ENCODE measurements at regions not wholly inside any gene's neighbourhood (a gene's known extent, or its start where the extent isn't known, plus 50 kb on each side); places are given as distances from the start of the nearest gene placed in this dataset.

DNA sequence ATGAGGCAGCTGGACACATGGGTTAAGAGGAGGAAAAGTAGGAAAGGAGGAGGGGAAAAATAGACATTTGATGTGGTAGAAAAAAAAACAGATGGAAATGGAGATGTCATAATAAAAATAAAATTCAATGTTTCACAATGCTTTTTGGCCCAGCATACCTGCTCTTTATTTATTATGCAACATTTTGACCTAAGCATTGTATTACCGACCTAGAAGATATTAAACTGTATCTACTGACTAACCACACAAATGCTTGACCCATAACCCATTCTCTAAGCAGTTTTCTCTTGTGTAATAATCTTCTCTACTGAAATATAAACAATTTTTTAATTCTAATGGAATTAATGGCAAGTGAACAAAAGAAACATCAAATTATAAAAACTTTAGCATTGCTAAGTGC lies 362.3 kb downstream of the FBXO15 start:
- no peak overlapping the region for H3K27ac ChIP-seq
- WGBS, 2 donors, result 71 to 83% methylated on average over 1 of the region's 1 CpG
- H3K36me3 ChIP-seq, result no peaks in the 10 kb centered on the region
- intact Hi-C loops (cut with DNase I), result no loop called here
- no peaks in the 10 kb centered on the region for H3K4me1 ChIP-seq
- no peak overlapping the region for H3K4me3 ChIP-seq (replicated peaks in 1 of 3)
- H3K27me3 ChIP-seq, result no peaks in the 10 kb centered on the region
- no peaks in the 10 kb centered on the region for H3K9me3 ChIP-seq
- no peak for TF ChIP-seq CTCF (IDR thresholded peaks at IDR 0.05)
- no peak for TF ChIP-seq POLR2A (IDR thresholded peaks at IDR 0.05)
- no peak for DNase-seq

GRCh38 chr18:73784853-73785252 lies 362.8 kb downstream of the FBXO15 start:
- H3K27ac ChIP-seq, result no peak overlapping the region
- 71 to 83% methylated on average over 8 of the region's 8 CpGs for WGBS, 2 donors
- no peak for DNase-seq

GRCh38 chr18:73782405-73782804 lies 365.2 kb downstream of the FBXO15 start:
- TF ChIP-seq CTCF (IDR thresholded peaks at IDR 0.05) (no peak), POLR2A (IDR thresholded peaks at IDR 0.05) (no peak)
- no peaks in the 10 kb centered on the region for H3K9me3 ChIP-seq

More at GRCh38 chr18:73784853-73785252, 362.8 kb downstream of the FBXO15 start:
- H3K9me3 ChIP-seq, result no peaks in the 10 kb centered on the region
- no peaks in the 10 kb centered on the region for H3K4me1 ChIP-seq
- no peaks in the 10 kb centered on the region for H3K27me3 ChIP-seq
- no peaks in the 10 kb centered on the region for H3K36me3 ChIP-seq
- intact Hi-C loops (cut with DNase I), result no loop called here
- no peak overlapping the region for H3K4me3 ChIP-seq (replicated peaks in 1 of 3)
- no peak for TF ChIP-seq CTCF (IDR thresholded peaks at IDR 0.05)

GRCh38 chr18:73780218-73780617 lies 367.4 kb downstream of the FBXO15 start:
- Histone ChIP-seq H3K36me3 (no peaks in the 10 kb centered on the region), H3K9me3 (no peaks in the 10 kb centered on the region), H3K4me3 (replicated peaks in 1 of 3) (no peak overlapping the region), H3K27ac (no peak overlapping the region), H3K27me3 (no peaks in the 10 kb centered on the region), H3K4me1 (no peaks in the 10 kb centered on the region)
- 71 to 73% methylated on average over 7 of the region's 7 CpGs for WGBS, 2 donors
- DNase-seq, result no peak
- TF ChIP-seq CTCF (IDR thresholded peaks at IDR 0.05), result no peak
- intact Hi-C loops (cut with DNase I), result no loop called here

More at GRCh38 chr18:73782405-73782804, 365.2 kb downstream of the FBXO15 start:
- H3K4me3 ChIP-seq (replicated peaks in 1 of 3), result no peak overlapping the region
- H3K4me1 ChIP-seq, result no peaks in the 10 kb centered on the region
- intact Hi-C loops (cut with DNase I), result no loop called here
- H3K27ac ChIP-seq, result no peak overlapping the region
- WGBS, 2 donors, result 81 to 87% methylated on average over 6 of the region's 6 CpGs
- no peaks in the 10 kb centered on the region for H3K27me3 ChIP-seq
- DNase-seq, result no peak
- no peaks in the 10 kb centered on the region for H3K36me3 ChIP-seq

GRCh38 chr18:73778032-73778359 lies 369.6 kb downstream of the FBXO15 start:
- Histone ChIP-seq H3K4me3 (replicated peaks in 1 of 3) (no peak overlapping the region), H3K27me3 (no peaks in the 10 kb centered on the region), H3K36me3 (no peaks in the 10 kb centered on the region), H3K4me1 (no peaks in the 10 kb centered on the region), H3K9me3 (no peaks in the 10 kb centered on the region), H3K27ac (no peak overlapping the region)
- WGBS, 2 donors, result 49 to 50% methylated on average over 2 of the region's 2 CpGs
- intact Hi-C loops (cut with DNase I), result no loop called here
- no peak for TF ChIP-seq CTCF (IDR thresholded peaks at IDR 0.05)
- no peak for TF ChIP-seq POLR2A (IDR thresholded peaks at IDR 0.05)
- DNase-seq, result no peak

Measured in thyroid gland (tissue), 4 donors.